HG02840 (cell line): ENCODE measurements at regions not wholly inside any gene's neighbourhood (a gene's known extent, or its start where the extent isn't known, plus 50 kb on each side); places are given as distances from the start of the nearest gene placed in this dataset.
"Not testable (repeated sequence)": the region's sequence is repeated elsewhere in the genome, so short reads cannot be mapped to it uniquely, and the experiment has no call there.

ENCODE experiments used
- ATAC-seq: cut with Tn5 transposase; IDR thresholded peaks from one replicate; pipeline ENCODE4 v1.9.1; 2021; ENCODE audit warnings: mild to moderate bottlenecking, moderate library complexity, moderate number of reproducible peaks; ENCODE audit not compliant: unreplicated experiment, low FRiP score

DNA sequence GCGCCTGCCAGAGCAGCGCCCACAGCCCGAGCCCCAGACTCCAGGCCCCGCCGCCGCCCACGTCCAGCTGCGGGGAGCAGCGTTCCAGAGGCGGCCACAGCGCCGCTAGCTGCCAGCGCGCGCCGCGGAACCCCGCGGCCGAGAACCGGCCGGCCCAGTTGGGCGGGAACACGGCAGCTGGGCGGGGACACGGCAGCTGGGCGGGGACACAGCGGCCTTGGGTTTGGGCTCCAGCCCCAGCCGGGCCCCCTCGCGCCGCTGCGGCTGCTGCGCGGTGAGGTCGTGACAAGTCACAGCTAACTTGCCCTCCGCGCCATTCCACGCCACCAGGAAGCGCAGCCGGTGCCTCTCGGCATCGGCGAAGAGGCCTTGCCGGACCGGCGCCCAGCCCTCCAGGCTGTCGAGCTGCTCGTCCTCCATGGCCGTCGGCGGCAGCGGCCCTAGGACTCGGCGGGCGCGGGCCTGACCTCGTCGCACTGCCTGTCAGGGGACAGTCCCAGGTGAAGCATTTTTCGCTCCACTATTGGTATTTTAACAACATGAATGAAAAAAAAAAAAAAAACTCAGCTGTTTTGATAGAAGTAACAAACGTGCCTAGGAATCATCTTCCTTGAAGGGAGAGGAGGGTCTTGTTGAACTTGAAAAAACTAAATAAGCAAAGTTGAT is 56.6 kb upstream of the GOLGA8N start:
- peak; percentile 91 for ATAC-seq

DNA sequence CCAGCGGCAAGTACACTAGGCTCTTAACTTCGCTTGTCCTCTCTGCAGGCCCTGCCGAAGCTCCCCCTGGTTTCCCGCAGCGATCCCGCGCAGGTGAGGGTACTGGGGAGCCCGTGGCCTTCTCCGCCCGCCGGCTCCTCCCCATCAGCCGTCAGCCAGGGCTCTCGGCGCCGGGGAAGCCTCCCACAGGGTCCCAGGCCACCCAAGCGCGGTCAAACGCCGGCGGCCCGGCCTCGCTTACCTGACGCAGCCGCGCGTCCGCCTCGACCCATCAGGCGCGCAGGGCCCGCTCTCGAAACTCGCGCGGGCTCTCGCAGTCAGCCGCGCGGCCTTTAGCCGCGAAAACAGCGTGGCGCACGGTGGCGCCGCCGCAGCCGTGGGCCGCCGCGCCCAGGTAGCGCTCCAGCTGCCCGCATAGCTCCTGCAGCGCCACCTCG is 57.2 kb upstream of the GOLGA8N start:
- peak; percentile 31 for ATAC-seq

DNA sequence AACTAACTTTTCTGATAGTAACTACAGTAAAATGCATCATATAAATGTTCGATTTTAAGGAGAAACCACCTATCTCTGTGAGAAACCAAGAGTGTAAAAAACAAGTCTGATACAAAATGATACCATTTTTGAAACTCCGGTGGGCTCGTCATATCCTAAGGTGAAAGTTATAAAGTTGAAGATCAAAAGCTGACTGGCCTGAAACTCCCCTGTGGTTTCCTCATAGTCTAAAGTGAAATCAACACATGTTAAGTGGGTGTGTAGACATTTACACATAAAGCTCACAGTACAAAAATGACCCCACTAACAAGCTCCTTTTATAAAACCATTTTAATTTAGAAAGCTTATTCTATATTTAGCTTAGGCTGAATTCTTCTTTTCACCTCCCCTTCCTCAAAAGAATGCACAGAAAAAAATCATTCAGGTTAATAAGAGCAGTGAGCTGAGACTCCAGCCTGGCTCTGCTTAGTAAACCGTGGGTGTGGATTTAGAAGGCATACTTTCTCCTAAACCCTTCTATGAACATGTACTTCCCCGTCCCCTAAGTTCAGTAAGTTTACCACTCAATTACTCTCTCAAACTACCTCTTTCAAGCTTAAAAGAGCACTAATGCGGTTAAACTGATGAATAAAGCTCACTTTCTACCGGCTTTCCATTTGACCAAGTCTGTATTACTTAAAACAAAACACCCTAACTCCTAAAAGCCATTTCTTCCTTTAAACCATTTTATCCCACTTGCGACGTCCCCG is 57.9 kb upstream of the GOLGA8N start:
- ATAC-seq = not testable (repeated sequence)

DNA sequence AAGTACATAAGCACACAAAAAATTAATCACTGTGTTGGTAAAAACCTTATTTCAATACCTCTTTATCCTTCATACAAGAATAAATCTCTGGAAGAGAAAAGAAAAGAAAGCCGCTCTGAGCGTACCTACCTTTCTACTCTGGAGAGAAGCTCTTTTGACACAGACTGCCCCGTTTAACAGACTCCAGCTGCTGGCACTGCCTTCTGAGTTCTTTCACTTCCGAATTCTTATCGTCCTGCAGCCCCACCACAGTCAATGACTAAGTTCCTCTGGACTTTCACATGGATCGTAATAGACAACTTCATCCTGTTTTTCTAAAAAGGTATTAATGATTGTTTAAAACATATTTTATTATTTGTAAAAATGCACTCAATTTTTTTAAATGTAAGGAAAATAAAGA is 67.5 kb upstream of the GOLGA8O start:
- not testable (repeated sequence) for ATAC-seq

DNA sequence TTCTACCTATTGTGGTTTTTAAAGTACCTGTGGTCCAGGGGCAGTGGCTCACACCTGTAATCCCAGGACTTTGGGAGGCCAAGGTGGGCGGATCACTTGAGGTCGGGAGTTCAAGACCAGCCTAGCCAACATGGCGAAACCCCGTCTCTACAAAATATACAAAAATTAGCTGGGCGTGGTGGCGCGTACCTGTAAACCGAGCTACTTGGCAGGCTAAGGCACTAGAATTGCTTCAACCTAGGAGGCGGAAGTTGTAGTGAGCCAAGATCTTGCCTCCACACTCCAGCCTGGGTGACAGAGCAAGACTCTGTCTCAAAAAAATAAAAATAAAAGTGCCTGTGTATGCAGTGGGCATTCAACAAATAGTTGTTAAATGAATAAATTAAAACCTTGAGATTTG is 67.0 kb upstream of the GOLGA8O start:
- ATAC-seq = not testable (repeated sequence)

DNA sequence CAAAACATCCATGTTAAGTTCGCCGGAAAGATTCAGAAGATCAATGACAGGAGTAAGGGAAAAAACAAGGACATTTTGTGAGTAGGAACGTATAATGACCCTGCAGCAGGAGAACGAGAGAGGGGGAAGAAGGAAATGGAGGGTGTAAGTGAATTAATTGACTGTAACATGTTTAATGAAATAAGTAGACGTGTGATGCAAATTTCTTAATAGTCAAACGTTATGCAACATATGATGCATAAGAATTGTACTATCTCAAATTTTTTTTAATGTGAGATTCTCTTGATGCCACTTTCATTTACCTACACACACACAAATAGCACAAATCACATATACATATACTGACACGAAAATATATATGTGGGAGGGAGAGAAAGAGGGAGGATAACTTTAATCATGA is 63.5 kb upstream of the GOLGA8O start:
- not testable (repeated sequence) for ATAC-seq

DNA sequence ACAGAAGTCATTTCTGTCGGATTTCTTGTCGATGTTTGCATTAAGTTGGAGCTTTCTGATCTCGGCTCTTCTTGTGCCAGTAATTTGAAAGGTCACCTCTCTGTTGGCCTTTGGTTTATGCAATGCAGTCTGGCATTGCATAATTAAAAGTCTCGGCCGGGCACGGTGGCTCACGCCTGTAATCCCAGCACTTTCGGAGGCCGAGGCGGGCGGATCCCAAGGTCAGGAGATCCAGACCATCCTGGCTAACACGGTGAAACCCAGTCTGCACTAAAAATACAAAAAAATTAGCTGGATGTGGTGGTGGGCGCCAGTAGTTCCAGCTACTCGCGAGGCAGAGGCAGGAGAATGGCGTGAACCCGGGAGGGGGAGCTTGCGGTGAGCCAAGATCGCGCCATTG is 62.6 kb upstream of the GOLGA8O start:
- not testable (repeated sequence) for ATAC-seq

DNA sequence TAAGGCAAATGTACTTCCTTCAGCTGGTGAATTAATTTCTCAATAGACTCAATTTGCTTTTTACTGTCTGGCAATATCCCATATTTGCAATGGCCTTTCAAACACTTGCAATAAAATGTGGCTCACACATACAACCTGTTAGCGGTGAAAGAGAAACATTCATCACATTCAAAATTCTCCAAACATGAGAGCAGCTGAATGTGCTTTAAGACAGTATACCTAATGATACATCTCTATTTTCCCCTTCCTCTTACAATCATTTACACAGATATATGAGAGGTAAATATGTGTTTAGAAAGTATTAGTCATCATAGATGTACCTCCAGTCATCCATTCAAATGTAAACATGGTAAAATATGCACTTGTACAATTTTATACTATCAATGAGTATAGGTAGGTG is 61.5 kb upstream of the GOLGA8O start:
- ATAC-seq = not testable (repeated sequence)

DNA sequence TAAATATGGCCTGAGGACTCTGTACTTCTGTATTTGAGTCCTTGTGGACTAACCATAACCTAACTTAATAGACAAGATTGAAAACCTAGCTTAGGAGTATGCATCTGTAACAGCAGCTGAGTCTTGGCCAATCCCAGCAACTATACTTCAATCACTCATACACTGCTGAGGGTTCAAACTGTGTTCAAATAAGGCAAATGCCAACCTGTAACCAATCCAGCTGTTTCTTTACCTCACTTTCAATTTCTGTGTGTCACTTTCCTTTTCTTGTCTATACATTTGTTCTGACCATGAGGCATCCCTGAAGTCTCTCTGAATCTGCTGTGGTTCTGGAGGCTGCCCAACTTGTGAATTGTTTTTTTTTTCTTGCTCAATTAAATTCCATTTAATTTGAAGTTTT is 57.9 kb upstream of the GOLGA8O start:
- not testable (repeated sequence) for ATAC-seq

DNA sequence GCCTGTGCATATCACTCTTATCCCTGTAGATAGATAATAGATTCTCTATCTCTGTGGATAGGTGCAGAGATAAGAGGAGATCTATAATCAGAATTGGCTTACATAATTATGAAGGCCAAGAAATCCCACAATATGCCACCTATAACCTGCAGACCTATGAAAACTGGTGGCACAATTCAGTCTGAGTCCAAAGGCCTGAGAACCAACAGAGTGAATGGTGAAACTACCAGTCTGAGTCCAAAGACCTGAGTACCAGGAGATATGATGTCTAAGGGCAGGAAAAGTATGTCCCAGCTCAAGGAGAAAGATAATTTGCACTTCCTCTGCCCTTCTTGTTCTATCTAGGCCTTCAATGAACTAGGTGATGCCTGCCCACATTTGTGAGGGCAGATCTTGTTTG is 54.6 kb upstream of the GOLGA8O start:
- ATAC-seq = not testable (repeated sequence)

DNA sequence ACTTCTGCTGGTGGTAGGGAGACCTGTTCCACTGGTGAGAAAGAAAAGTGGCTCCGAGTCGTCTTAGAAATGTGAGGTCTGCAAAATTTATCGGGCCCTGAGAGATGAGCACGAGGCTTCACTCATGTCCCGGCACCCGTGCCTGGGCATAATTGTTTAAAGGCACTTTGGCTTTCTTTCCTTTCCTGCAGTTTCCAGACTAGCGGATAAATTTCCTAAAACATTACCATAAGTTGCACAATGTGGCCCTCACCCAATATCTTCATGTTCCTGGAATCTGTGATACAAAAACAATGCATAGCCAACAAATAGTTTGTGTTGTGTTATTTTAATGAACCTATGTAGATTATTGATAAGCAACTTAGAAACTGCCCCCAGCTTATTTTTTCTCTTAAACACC is 52.6 kb upstream of the GOLGA8O start:
- not testable (repeated sequence) for ATAC-seq

DNA sequence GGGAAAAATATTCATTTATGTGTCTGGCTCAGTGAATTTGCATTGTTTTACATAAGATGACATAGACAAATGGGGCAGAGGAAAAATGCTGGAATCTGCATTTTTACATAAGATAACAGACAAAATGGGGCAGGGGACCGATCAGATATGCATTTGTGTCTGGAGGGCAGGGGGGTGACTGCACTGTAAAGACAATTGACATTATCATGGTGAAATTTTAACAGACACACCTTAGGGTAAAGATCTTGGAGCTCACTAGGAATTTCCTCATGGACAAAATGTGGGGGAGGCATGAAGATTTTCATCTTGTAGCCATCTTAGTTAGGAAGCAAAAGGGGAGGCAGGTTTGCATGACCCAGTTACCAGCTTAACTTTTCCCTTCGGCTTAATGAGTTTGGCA is 51.4 kb upstream of the GOLGA8O start:
- not testable (repeated sequence) for ATAC-seq

DNA sequence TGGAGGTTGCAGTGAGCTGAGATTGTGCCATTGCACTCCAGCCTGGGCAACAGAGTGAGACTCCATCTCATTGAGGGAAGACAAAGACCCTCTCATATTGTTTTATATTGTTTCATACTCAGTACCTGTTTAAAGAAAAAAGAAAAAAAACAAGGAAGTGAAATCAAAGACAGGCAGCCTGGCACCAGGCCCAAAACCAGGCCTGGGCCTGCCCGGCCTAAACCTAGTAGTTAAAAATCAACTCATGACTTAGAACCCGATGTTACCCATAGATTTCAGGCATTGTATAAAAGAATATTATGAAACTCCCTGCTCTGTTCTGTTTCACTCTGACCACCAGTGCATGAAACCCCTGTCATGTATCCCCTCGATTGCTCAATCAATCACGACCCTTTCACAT is 50.2 kb upstream of the GOLGA8O start:
- not testable (repeated sequence) for ATAC-seq
